GM19455 (cell line): ENCODE measurements at regions not wholly inside any gene's neighbourhood (a gene's known extent, or its start where the extent isn't known, plus 50 kb on each side); places are given as distances from the start of the nearest gene placed in this dataset.

Experiments used
- ATAC-seq: cut with Tn5 transposase; IDR thresholded peaks from one replicate; pipeline ENCODE4 v1.9.1; 2021; ENCODE audit not compliant: unreplicated experiment

DNA sequence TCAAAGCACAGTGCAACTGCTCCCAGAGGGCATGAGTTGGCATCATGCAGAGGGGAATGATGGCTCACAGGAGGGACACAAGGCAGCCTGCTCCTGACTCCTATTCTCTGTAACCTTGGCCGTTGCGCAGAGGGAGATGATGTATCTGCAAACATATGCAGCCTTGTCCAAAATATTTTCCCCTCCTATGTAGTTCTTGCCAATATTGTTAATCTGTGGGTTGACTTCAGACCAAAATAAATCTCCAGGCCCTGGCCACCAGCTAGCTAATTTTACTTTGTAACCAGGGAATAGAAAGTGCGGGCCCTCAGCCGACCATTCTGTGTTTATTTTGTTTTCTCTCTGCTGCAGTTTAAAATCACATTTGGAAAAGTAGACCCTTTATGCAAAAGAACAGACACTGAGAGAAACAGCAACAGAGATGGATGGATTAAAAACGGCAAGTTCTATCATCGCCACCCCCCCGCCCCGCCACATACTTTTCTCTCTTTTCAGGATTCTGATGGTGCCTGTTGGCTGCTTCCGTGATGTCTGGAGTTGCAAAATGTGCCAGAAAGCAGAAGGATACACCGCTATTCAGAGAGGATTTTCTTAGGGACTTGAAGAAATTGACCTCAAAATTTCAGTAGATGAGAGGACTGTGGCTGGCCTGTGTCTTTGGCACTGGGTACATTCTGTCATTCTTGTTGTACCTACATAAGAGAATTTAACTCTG is 185.3 kb upstream of the BCOR start:
- ATAC-seq = no peak

DNA sequence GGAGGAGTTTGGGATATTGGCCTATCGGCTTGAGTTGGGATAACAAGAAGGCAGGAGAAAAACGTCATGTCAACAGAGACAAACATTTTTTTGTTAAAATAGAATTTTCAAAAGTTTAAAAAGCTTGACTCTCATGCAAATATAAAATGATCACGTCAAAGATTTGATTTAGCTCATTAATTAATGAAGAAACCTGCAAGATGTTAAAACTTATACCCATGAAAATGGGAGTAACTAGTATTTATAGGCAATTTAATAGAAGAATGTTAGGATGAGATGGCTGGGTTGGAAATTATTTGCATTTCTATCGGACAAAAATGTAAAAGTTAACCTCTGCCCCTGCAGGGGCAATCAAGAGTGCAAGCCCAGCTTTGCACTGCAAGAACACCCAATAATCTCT is 184.6 kb upstream of the BCOR start:
- no peak for ATAC-seq

DNA sequence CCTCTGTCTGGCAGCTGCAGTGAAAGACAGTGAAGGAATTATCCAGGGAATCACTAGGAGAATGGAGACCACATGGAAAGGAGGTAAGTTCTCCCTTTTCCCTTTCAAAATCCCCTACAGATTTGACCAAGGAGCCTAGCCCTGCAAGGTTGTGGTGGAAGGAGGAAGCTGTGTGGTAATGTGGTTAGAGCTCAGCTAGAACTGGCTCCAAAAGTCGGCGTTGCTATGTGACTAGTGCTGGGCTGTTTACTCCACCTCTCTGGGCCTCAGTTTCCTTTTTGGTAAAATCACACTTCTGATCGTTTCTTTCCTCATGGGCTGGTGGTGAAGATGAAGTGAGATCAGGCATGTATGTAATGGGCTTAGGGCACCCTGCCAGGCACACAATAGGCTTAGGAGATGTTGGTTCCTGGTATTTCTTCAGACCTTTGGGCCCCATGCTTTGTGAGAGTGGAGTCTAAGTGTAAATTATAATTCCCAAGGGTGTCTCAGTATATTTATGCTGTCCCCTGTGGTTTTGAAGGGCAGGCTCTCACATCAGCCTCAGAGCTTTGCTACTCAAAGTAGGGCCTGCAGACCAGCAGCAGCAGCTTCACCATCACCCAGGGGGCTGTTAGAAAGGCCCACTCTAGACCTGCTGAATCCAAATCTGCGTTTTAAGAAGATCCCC is 183.7 kb upstream of the BCOR start:
- no peak for ATAC-seq

DNA sequence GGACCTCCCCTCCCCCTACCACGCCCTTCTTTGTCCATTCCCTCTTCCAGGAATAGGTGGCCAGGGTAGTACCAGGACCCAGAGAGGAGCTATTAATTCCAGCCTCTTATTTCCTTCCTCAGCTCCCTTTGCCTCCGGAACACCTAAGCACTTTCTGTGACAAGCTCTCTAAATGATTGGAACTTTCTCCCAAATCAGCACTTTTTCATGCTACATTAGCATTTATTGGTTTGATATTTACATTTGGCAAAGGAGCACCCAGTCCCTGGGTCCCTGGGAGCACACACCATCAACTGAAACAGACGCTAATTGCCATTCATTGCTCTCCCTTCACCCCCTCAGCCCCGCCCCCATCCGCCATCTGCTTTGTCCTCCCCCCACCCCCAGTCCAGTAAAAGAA is 182.0 kb upstream of the BCOR start:
- no peak for ATAC-seq

DNA sequence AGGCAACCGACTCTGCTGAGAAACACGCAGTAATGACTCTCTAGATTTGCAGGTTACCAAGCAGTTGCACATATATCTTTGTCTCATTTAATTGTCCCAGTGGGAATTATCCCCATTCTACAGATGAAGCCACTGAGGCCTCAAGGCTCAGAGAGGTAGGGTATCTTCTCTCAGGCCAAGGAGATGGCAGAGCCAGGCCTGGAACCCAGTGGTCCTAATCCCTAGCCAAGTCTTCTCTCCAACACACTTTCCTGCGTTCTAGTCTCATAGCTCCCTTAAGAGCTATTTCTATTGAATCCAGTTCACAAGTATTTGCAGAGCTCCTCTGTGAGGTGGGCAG is 181.3 kb upstream of the BCOR start:
- no peak for ATAC-seq

DNA sequence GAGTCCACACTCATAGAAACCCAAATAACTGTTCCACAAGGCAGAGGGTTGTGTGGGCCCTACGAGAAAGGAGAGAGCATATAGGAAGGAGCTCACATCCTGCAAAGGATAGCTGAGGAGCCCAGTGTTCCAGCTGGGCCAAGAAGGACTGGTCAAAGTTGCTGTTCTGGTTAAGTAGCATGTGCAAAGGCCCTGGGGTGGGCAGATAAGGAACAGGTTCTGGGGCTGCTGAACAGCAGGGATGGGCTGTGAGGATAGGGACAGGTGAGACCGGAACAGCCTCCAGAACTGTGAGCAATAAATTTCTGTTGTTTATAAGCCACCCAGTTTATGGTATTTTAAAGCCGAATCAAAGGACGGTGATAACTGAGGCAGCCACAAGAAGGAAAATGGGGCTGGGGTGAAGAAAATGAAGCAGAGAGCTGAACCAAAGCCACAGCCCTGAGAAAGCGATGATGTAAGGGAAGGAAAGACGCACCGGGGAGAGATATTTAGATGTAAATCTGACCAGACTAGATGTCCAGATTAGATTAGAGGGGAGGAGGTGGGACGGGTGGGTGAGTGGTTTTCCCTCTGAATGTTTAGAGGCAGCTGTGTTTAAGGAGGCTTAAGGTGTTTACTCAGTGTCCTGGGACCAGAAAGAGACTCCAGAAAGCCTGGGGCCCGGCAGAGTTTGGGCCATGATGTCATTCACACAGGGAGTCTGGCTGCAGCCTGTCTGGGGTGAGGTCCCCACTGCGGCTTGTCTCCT is 180.8 kb upstream of the BCOR start:
- ATAC-seq = no peak

DNA sequence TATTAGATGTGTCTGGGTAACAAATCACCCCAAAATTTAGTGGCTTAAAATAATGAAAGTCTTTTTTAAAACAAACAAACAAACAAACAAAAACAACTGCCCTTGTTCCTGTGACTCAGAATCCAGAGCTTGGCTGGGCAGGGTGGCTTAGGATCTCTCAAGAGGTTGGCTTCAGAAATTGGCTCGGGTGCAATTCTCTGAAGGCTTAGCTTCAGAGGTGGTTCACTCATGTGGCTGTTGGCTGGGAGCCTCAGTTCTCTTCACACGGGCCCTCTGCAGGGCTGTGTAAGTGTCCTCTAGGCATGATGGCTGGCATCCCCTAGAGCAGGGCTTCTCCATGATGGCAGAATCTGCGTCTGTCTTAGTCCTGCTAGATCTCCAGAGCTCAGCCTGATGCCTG is 179.9 kb upstream of the BCOR start:
- ATAC-seq = no peak

DNA sequence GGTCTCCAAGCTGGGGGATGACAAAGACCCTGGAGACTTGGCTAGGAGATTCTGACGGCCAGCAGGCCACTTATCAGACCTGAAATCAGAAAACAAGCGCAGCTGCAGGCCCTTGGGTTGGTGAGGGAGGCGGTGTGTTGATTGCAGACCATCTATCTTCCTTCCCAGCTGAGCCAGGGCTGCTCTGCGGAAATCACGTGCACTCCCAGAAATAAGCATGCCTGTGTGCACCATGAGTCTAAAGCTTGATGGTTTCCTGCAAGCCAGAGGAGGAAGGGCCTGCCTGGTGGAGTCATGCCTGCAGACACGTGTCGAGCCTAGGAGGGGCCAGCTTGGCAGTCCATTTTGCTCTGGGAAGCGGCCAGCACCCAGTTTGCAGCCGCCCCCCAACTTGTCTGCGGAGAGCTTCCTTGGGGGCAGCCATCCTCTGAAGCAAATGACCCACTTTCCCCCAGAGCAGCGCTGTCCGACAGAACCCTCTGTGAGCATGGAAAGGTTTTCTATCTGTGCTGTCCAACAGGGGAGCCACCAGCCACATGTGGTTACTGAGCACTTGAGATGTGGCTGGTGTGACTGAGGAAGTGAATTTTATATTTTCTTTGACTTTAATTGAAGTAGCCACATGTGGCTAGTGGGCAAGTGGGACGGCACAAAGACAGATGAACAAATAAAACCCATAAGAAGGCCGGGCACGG is 175.7 kb upstream of the BCOR start:
- no peak for ATAC-seq

DNA sequence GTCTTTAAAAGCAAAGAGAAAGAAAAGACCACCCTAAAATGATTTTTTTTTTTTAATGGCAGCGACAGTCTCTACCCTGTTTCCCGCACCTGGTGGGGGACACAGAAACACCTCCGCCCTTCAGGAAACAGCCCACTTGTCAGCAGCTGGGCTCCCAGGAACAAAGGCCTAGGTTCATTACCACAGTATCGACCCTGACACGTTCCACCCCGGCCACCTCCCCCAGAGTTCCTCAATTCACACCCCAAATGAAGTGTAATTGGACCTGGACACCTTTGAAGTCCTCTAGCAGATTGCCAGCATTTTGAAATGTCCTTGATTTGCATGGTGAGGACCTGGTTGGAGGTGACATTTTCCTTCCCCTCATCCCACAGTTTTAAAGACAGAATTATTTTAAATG is 175.0 kb upstream of the BCOR start:
- no peak for ATAC-seq

DNA sequence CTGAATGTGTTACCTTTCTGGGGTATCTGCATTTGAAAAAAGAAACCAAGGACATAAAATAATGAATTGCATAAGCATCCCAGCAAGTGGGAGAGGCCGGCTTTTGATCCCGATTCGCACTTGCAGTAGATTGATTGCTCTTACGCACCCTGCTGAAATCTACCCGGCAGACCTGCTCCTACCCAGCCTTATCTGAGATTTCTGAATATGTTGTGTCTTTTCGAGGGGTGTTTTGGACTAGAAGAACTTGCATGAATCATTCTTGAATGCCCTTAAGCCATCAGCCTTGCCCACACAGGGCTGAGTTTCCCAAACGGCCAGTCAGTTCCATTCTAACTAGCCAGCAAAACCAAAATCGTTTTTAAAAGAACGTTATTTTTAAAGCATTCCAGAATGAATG is 174.4 kb upstream of the BCOR start:
- no peak for ATAC-seq

DNA sequence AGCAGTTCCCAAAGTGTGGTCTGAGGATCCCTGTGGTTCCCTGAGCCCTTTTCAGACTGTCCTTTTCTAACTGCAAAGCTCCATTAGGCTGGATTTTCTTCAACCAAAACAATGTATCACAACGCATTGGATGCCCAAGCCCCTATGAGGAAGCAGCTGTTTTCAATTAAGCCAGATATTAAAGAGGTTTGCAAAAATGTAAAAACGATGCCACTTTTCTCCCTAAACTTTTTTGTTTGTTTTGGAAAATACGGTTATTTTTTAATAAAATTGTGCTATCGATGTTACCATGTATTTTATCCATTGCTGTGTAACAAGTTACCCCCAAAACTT is 170.4 kb upstream of the BCOR start:
- no peak for ATAC-seq

DNA sequence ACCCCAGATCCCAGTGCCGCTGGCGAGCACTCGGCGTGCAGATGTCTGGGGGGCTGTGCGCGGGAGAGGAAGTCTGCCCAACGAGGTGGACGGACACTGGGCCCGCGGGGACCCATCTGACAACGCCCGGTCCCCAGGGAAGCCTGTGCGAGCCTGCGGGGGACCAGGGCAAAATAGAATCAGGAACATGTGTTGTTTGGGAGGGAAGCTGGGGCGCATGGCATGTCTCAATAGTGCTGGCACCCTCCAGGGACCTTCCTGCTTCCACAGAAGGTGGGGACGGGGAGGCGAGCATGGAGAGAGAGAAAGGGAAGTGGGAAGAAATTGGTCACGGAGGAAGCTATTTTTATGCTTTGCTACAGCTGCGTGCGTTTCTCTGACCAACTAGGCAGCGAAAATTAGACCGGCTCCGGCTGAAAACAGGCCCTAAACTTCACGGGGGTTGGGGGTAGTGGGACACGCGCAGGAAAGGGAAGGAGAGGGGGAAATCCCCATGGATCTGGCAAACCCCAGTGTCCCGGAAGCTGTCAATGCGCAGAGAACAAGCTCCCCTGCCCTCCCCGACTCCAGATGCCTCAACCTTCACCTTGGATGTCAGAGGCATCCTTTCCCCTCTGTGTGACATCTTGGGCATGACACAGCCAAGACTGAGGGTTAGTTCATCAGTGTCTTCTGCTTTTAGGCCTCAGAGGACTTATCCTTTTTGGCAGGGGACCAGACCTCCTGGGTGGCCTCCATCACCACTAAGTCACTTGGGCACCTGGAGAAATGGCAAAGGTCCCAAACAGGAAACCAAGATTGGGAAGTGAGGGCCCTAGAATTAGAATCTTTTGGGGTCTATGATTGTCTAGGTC is 169.8 kb upstream of the BCOR start:
- ATAC-seq = no peak

DNA sequence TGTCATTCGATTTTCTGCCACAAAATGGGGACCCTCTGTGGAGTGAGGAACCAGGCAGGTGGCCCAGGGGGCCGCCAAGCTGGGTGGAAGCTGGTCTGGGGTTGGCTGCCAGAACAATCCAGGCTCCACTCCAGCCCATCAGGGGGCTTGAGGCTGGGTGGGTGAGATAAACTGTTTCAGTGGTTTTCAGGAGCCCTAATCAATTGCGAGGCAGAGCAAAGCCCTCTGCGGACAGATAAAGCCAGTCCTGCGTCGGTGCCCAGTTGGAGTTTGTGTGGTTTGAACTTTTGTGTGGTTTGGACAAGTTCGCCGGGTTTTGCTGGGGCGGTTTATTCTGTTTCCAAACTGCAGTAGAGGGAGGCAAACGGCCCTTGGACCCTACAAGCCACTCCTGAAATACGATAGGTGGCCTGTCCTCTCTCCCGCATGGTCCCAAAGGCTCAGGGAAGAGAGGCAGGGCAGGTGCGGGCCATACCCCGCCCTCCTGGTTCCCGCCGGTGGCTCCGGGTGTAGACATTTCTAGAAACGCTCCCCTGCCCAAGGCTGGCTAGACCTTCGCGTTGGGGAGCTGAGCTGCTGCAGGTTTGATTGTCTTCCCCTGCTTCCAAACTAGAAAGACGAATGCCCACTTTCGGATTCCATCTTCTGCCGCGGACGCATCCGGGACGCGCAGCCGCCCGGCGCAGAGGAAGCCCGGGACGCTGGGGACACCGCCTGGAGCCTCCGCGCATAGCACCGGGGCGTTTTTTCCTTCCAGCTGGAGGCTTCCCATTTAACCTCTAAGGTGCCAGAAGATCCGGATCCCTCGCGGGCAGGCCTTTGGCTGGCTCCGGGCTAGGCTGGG is 169.0 kb upstream of the BCOR start:
- no peak for ATAC-seq

DNA sequence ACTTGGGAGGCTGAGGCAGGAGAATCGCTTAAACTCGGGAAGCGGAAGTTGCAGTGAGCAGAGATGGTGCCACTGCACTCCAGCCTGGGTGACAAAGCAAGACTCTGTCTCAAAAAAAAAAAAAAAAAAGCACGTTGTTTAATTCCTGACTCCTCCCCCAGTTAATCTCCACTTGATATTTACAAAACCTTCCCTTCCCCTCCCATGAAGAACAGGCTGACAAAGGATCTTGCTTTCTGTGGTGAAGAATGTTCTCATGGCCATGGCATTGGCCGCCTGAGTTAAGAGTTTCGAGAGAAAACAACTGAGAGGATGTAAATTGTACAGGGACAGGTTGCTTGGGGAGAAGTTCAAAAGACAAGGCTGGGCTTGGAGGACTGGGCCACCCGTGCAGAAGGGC is 168.2 kb upstream of the BCOR start:
- ATAC-seq = no peak

DNA sequence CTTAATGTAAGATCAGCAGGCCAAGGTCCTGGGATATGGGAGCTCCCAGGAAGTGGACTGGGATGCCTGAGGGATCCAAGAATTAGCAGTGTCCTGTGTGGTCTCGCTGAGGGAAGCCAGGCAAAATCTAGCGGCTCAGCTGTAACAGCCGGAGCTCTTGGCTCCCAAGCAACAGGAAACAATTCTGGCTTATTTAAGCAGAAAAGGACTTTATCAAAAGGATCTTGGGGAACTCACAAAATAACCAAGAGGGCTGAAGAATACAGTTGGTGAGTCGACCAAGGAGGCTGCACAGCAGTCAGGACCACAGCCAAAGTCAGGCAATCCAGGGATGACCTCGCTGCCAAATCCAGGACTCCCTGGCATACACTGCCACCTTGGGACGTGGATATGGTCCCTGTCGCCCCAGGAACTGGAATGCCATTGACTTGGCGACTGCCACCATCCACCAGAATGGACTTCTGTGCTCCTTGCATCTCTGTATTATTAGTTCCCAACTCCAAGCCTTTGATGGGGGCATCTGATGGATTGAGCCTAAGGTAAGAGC is 165.3 kb upstream of the BCOR start:
- ATAC-seq = no peak

DNA sequence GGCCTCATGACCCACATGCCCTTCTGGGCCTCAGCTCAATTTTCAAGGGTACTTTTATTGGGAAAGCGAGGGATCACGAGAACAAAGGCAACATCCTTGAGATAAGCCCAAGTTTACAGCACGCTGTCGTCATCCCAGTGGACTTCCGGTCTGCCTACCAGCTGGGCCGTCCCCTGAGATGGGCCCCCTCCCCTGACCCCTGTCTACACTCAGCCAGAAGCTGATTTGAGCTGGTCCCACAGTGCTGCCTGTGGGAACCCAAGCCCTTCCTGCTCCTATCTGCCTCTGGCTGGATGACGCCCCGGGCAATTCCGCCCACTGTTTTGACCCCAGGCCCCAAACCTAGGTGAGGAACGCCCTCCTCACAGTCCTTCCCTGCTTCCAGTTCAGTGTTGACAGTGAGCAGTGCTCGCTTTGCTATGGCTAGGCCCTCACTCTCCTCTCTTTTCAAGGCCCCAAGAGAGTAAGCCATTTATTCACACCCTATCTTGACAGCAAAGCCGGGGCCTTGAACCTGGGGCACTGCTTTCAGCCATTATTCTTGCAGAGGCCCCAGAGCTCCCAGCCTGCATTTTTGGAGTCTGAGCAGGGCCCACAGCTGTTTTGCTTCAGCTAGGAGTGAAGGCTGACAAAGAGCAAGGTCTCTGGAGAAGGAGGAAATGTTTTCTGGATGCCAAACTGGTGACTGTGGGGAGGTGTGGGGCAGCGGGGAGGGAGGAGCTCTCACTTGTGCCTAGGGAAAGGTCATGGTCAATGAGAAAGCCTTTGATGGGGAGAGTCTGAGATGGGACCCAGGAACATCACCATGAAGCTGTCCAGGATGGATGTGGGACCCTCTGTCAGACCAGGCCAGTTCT is 164.6 kb upstream of the BCOR start:
- no peak for ATAC-seq

DNA sequence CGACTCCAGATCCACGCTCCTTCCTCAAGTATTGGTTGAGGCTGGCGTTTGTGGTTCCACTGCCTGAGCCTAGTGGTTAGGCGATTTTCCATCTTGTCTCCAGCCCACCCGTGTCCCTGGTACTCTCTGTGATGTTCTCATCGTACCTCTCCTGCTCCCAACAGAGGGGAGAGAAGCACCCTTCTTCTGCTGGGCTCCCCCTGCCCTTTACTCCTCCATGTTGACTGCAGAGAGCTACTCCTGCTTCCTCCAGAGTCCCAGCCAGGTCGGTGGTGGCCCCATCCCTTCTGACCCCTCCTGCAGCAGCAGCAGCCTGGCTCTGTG is 164.0 kb upstream of the BCOR start:
- ATAC-seq = no peak

DNA sequence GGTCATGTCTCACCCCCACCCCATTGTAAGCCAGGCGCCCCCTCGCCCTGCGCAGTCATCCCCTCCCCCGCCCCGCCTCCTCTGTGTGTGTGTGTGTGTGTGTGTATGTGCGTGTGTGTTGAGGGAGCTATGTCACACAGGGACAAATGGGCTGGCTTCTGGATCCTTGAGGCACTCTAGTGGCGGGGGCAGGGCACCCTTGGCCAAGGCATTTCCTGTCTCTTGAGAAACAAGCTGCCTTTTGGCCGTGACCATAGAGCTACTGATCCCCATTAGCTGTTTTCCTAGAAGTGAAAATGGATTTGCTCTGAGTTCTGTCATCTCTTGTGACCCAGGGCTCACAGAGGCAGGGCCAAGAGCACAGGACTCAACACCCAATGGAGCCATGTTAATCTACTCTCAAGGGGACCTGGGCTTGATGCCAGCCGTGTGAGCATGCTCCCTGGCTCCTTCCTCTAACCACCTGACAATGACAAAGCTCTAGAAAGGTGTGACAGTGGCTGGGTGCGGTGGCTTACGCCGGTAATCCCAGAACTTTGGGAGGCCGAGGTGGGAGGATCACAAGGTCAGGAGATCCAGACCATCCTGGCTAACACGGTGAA is 162.5 kb upstream of the BCOR start:
- ATAC-seq = no peak

DNA sequence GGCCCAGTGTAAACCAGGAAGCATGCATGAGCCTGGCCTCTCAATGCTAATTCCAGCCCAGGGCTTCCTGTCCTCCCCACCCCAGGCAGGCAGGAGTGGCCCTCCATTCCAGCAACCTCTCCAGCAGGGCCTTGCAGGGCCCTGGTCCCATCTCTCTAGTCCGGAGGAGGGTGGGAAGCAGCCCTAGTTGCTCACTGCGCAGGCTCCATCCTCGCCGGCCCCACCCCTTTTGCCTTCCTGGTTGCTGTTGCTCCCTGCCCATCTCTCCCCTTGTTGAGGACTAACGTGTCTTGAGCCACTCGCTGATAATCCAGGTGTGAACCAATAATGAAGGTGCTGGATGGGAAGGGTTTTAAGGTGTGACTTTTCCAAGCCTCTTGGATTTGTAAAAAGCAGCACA is 161.2 kb upstream of the BCOR start:
- ATAC-seq = no peak
